DOHH2 (cell line): ENCODE measurements at regions not wholly inside any gene's neighbourhood (a gene's known extent, or its start where the extent isn't known, plus 50 kb on each side); places are given as distances from the start of the nearest gene placed in this dataset.

Experiments used
- EZH2phosphoT487 ChIP-seq: fragments of 200-600 bp; sonication (generic); IDR thresholded peaks from 2 replicates; pipeline ENCODE4 v1.6.1; 2017; ENCODE audit warnings: borderline replicate concordance, mild to moderate bottlenecking, antibody characterized with exemption, low read length, moderate library complexity, mixed read lengths
- TF ChIP-seq, protein P1 (sequence below): fragments of 200-600 bp; sonication (generic); IDR thresholded peaks from one replicate; pipeline ENCODE4 v1.5.1; 2014; ENCODE audit warnings: antibody characterized with exemption, mild to moderate bottlenecking, low read depth, low read length; ENCODE audit not compliant: poor library complexity, severe bottlenecking

DNA sequence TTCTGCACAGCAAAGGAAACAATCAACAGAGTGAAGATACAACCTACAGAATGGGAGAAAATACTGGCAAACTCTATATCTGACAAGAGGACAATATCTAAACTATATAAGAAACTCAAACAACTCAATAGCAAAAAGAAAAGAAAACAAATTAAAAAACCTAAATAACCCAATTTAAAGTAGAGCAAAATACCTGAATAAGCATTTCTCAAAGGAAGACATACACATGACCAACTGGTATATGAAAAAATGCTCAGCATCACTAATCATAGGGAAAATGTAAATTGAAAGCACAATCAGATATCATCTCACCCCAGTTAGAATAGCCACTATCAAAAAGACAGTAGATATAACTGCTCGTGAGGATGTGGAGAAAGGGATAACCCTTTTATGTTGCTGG is 87.8 kb upstream of the FOXA2 start:
- TF ChIP-seq, protein P1, sequence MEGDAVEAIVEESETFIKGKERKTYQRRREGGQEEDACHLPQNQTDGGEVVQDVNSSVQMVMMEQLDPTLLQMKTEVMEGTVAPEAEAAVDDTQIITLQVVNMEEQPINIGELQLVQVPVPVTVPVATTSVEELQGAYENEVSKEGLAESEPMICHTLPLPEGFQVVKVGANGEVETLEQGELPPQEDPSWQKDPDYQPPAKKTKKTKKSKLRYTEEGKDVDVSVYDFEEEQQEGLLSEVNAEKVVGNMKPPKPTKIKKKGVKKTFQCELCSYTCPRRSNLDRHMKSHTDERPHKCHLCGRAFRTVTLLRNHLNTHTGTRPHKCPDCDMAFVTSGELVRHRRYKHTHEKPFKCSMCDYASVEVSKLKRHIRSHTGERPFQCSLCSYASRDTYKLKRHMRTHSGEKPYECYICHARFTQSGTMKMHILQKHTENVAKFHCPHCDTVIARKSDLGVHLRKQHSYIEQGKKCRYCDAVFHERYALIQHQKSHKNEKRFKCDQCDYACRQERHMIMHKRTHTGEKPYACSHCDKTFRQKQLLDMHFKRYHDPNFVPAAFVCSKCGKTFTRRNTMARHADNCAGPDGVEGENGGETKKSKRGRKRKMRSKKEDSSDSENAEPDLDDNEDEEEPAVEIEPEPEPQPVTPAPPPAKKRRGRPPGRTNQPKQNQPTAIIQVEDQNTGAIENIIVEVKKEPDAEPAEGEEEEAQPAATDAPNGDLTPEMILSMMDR, result no peak
- TF ChIP-seq EZH2phosphoT487, result no peak
